GM21737 (cell line): ENCODE measurements at regions not wholly inside any gene's neighbourhood (a gene's known extent, or its start where the extent isn't known, plus 50 kb on each side); places are given as distances from the start of the nearest gene placed in this dataset.

ENCODE experiments used
- ATAC-seq: cut with Tn5 transposase; IDR thresholded peaks from one replicate; pipeline ENCODE4 v1.9.1; 2021; ENCODE audit warnings: mild to moderate bottlenecking, moderate library complexity; ENCODE audit not compliant: unreplicated experiment

DNA sequence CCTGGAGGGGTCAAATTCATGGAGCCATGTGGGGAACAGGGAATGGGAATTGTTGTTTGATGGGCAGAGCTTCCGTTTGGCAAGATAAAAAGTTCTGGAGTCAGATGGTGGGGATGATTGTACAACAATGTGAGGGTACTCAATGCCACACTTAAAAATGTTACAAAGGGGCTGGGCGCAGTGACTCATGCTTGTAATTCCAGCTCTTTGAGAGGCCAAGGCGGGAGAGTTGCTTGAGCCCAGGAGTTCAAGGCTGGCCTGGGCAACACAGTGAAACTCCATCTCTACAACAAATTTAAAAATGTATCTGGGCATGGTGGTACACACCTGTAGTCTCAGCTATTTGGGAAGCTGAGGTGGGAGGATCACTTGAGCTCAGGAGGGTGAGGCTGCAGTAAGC, 66.0 kb upstream of the DIO3 start:
- no peak for ATAC-seq

GRCh38 chr14:101495827-101496775, 65.2 kb upstream of the DIO3 start:
- no peak for ATAC-seq

DNA sequence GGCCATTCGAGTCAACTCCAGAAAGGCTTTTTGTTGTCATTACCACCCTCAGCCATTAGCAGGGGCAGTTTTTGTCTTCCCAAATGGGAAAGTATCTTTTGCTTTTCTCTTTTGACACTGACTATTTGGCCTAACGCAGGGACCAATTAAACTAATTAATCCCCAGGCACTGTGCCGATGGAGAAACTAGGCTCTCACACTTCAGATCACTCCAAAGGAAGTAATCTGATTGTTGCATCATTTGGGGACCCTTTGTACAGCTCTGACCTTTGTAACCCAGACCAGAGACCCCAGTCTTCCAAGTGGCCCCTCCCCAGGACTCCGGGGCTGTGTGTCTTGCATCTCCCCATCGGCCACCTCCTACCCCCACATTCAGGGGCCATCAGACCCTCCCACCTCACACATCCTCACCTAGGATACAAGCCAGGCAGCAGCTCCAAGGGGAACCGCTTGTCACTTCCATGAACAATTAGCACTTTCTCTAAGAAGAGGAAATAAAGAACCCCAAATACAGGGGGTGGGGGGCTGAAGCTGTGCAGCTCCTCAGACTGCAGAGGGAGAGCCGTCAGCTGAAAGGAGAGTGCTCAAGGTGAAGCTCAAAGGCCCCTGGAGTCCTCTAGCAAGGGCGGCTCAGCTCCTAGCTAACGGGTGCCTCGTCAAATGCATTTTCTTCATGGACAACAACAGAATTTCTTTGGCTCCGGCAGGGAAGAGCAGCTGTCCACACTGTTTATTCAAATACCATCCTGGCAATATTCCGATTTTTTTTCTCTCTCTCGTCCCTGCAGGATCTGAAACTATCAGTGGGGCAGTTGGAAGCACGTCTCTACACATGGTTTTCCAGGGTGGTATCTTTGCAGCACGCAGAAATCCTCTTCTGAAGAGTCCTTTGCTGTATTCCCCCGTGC, 64.3 kb upstream of the DIO3 start:
- ATAC-seq = no peak

DNA sequence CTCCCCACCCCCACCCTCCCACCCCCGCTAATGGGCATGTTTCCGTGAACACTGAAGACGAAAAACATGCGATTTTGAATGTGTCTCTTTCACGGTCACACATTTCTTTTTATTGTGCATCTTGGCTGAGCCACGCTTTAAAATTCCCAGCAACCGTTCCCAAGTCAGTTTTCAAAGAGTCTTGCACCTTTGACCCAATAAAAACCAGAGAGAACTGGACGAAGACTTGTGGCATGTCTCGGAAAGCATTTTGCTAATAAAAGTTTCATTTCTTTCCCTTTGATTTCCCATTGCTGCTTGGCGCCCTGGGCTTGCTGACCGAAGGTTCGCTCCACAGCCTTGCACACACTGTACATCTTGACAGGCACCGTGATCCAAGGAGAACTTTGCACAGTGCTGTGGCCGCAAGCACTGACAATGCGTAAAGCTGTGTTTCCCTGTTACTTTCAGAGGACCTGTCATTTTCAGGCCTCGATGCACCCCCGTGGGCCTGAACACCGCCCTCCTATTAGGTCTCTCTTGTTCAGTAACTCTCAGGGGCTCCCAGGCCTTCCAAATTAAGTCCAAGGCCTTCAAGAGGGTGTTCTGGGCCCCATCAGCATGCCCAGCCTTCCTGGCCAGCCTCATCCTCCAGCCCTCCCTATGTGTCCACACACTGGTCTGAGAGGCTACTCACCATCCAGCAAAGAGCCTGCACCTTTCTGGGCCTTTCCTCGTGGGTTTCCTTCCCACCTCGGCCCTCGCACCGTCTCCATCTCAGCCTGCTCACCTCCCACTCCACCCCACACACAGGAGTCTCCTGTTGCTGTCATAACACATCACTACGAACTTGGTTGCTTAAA, 63.4 kb upstream of the DIO3 start:
- ATAC-seq = no peak

- ATAC-seq = no peak
These were observed 62.8 kb upstream of the DIO3 start for GRCh38 chr14:101498526-101498860.

DNA sequence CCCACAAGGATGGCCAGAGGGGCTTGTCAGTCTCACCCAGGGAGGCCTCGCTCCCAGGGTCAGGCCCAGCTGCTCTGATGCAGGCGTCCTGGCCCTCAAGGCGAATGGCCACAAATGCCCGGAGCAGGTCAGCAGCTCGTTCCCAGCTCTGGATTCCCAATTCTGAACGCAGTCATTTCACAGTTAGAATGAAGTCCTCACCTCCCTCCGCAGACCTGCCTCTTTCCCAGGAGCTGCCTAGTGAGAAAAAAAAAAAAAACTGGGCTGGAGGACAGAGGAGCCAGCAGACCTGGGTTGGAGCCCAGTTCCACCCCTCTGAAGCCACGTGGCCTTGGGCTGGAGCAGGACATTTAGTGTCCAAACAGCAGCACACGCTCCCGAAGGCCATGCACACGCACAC, 62.2 kb upstream of the DIO3 start:
- ATAC-seq = no peak

- no peak for ATAC-seq
These were observed 61.8 kb upstream of the DIO3 start for GRCh38 chr14:101499513-101499912.

GRCh38 chr14:101500061-101500460, 61.2 kb upstream of the DIO3 start:
- no peak for ATAC-seq

DNA sequence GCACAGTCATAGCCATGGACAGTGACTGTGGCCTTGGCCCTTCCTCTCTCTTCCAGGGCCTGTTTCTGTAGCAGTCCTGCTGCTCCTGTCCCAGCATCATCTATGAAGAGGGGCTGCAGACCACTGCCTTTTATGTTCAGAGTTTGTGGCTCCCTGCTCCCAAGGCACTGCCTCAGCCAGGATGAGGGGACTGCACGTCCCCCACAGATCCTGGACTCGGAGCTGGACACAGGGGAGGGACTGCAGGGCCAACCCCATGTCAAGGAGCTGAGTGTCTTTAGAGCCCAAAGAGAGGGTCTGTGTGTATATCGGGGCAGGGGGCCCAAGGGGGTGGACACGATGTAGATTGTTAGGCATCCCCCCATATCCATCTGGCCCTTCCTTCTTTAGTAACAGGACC, 60.6 kb upstream of the DIO3 start:
- ATAC-seq = no peak

GRCh38 chr14:101501341-101501740, 60.0 kb upstream of the DIO3 start:
- ATAC-seq = no peak

GRCh38 chr14:101501858-101502615, 59.3 kb upstream of the DIO3 start:
- no peak for ATAC-seq

- no peak for ATAC-seq
These were observed 58.4 kb upstream of the DIO3 start for GRCh38 chr14:101502761-101503392.

GRCh38 chr14:101503431-101504095, 57.7 kb upstream of the DIO3 start:
- ATAC-seq = no peak

DNA sequence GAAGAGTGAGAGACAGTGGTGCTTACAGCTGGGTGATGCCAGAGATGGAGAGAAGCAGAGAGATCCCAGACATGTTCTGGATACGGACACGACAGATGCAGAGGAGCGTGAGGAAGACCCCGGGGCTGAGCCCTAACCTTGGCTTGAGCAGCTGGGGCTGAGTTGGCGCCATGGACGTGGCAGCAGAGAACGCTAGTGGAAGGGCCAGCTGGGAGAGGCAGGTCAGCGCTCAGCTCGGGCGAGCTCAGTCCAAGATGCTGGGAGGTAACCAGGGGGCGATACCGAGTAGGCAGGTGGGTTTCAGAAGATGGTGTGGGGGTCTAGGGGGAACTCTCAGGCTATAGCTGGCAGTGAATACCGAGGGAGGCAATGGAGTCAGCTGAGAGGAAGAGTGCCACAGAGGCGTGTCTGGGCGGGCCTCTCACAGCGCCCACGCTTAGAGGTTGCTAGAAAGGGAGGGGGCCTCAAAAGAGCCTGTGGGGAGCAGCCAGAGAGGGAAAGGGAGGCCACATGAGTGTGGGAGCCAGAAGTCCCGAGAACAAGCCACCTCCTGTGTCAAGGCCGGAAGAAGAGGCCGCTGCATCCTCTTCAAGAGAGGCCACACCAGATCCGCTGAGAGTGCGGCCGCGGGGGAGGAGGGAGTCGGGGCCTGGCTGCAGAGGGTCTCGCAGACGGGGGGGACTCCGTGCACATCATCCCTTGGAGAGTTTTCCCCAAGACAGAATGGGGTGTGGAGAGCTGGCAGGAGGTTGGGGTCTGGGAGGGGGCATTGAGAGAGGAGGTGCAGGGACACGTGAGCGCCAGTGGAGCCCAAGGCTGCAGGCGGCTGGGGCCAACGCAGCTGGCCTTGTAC, 57.0 kb upstream of the DIO3 start:
- ATAC-seq = no peak

GRCh38 chr14:101505236-101505970, 55.9 kb upstream of the DIO3 start:
- no peak for ATAC-seq

GRCh38 chr14:101506211-101506925, 54.9 kb upstream of the DIO3 start:
- ATAC-seq = no peak
